Natural killer cell treated with Interleukin-12 subunit alpha and Interleukin-12 subunit beta and Interleukin-15 and Interleukin-18, amount 100 ng/mL, for 72 hours (primary cell): ENCODE measurements at regions not wholly inside any gene's neighbourhood (a gene's known extent, or its start where the extent isn't known, plus 50 kb on each side); places are given as distances from the start of the nearest gene placed in this dataset.

Source experiments
- ATAC-seq, 2 donors: fragments of 150-1000 bp; cut with Tn5 transposase in 1 of 2; sonication (Bioruptor Pico), chemical (Tn5 transposase) in 1 of 2; 2 replicates each; pipeline ENCODE4 v1.10.0; 2021
- DNase-seq: peaks from one replicate; pipeline ENCODE4 v3.0.0; 2022; ENCODE audit warnings: low spot score
- H3K27ac Mint-ChIP-seq, 2 donors: 1 replicate in 1 of 2; 2 replicates in 1 of 2; pipeline ENCODE4 v1.8.0; 2022; ENCODE audit warnings: mixed read lengths in 2 of 2, mild to moderate bottlenecking in 1 of 2, moderate library complexity in 1 of 2
- H3K27me3 Mint-ChIP-seq, 2 donors: 1 replicate in 1 of 2; 2 replicates in 1 of 2; pipeline ENCODE4 v1.8.0; 2022; ENCODE audit warnings: mixed read lengths in 2 of 2
- H3K36me3 Mint-ChIP-seq: one replicate; pipeline ENCODE4 v1.8.0; 2022; ENCODE audit warnings: mixed read lengths
- H3K4me1 Mint-ChIP-seq, 2 donors: 1 replicate in 1 of 2; 2 replicates in 1 of 2; pipeline ENCODE4 v1.8.0; 2022; ENCODE audit warnings: low read depth in 2 of 2, mixed read lengths in 2 of 2, mild to moderate bottlenecking in 1 of 2
- H3K4me3 Mint-ChIP-seq: one replicate; pipeline ENCODE4 v1.8.0; 2022; ENCODE audit warnings: mixed read lengths
- H3K9me3 Mint-ChIP-seq: 2 replicates; pipeline ENCODE4 v1.8.0; 2022; ENCODE audit warnings: mixed read lengths

- no peaks in the 10 kb centered on the region for H3K9me3 Mint-ChIP-seq
- H3K4me1 Mint-ChIP-seq: no peaks in the 10 kb centered on the region
- H3K36me3 Mint-ChIP-seq: no peaks in the 10 kb centered on the region
- H3K27me3 Mint-ChIP-seq: no peaks in the 10 kb centered on the region
- ATAC-seq (no peak), DNase-seq (no peak)
- no peak overlapping the region for H3K4me3 Mint-ChIP-seq
- no peak overlapping the region for H3K27ac Mint-ChIP-seq
These were observed 517.1 kb upstream of the RAB6C start for GRCh38 chr2:129462349-129462748.

- Mint-ChIP-seq H3K4me3 (no peak overlapping the region), H3K27me3 (no peaks in the 10 kb centered on the region), H3K9me3 (no peaks in the 10 kb centered on the region), H3K36me3 (no peaks in the 10 kb centered on the region), H3K4me1 (no peaks in the 10 kb centered on the region), H3K27ac (no peak overlapping the region)
- ATAC-seq (no peak), DNase-seq (no peak)
These were observed 516.5 kb upstream of the RAB6C start for GRCh38 chr2:129462967-129463366.

GRCh38 chr2:129464036-129464435 is 515.4 kb upstream of the RAB6C start:
- no peaks in the 10 kb centered on the region for H3K4me1 Mint-ChIP-seq
- ATAC-seq (no peak), DNase-seq (no peak)
- H3K4me3 Mint-ChIP-seq: no peak overlapping the region
- no peaks in the 10 kb centered on the region for H3K27me3 Mint-ChIP-seq
- no peak overlapping the region for H3K27ac Mint-ChIP-seq
- H3K36me3 Mint-ChIP-seq: no peaks in the 10 kb centered on the region
- no peaks in the 10 kb centered on the region for H3K9me3 Mint-ChIP-seq

GRCh38 chr2:129464631-129465030 is 514.8 kb upstream of the RAB6C start:
- Mint-ChIP-seq H3K4me1 (no peaks in the 10 kb centered on the region), H3K36me3 (no peaks in the 10 kb centered on the region), H3K27ac (no peak overlapping the region), H3K4me3 (no peak overlapping the region), H3K27me3 (no peaks in the 10 kb centered on the region), H3K9me3 (no peaks in the 10 kb centered on the region)
- ATAC-seq (no peak), DNase-seq (no peak)

GRCh38 chr2:129465045-129465444 is 514.4 kb upstream of the RAB6C start:
- Mint-ChIP-seq H3K36me3 (no peaks in the 10 kb centered on the region), H3K27ac (no peak overlapping the region), H3K4me3 (no peak overlapping the region), H3K27me3 (no peaks in the 10 kb centered on the region), H3K4me1 (no peaks in the 10 kb centered on the region), H3K9me3 (no peaks in the 10 kb centered on the region)
- ATAC-seq (no peak), DNase-seq (no peak)

GRCh38 chr2:129466389-129466788 is 513.1 kb upstream of the RAB6C start:
- Mint-ChIP-seq H3K9me3 (no peaks in the 10 kb centered on the region), H3K4me1 (no peaks in the 10 kb centered on the region), H3K27ac (no peak overlapping the region), H3K27me3 (no peaks in the 10 kb centered on the region), H3K36me3 (no peaks in the 10 kb centered on the region), H3K4me3 (no peak overlapping the region)
- DNase-seq (no peak), ATAC-seq (no peak)

GRCh38 chr2:129467012-129467779 is 512.3 kb upstream of the RAB6C start:
- Mint-ChIP-seq H3K9me3 (no peaks in the 10 kb centered on the region), H3K27me3 (no peaks in the 10 kb centered on the region), H3K36me3 (no peaks in the 10 kb centered on the region), H3K4me1 (no peaks in the 10 kb centered on the region), H3K27ac (no peak overlapping the region), H3K4me3 (no peak overlapping the region)
- DNase-seq (no peak), ATAC-seq (no peak)

- Mint-ChIP-seq H3K36me3 (no peaks in the 10 kb centered on the region), H3K27me3 (no peaks in the 10 kb centered on the region), H3K9me3 (no peaks in the 10 kb centered on the region), H3K4me3 (no peak overlapping the region), H3K4me1 (no peaks in the 10 kb centered on the region), H3K27ac (no peak overlapping the region)
- DNase-seq: no peak
- no peak for ATAC-seq
These were observed 511.5 kb upstream of the RAB6C start for GRCh38 chr2:129467941-129468340.

- no peak overlapping the region for H3K4me3 Mint-ChIP-seq
- H3K4me1 Mint-ChIP-seq: no peaks in the 10 kb centered on the region
- H3K36me3 Mint-ChIP-seq: no peaks in the 10 kb centered on the region
- no peaks in the 10 kb centered on the region for H3K27me3 Mint-ChIP-seq
- H3K9me3 Mint-ChIP-seq: no peaks in the 10 kb centered on the region
- no peak overlapping the region for H3K27ac Mint-ChIP-seq
- ATAC-seq: no peak
- no peak for DNase-seq
These were observed 510.6 kb upstream of the RAB6C start for GRCh38 chr2:129468879-129469278.

GRCh38 chr2:129469389-129469788 is 510.1 kb upstream of the RAB6C start:
- no peak overlapping the region for H3K4me3 Mint-ChIP-seq
- no peaks in the 10 kb centered on the region for H3K4me1 Mint-ChIP-seq
- no peak for DNase-seq
- peak in 1 of 2 donors; percentile 15 for ATAC-seq
- no peaks in the 10 kb centered on the region for H3K9me3 Mint-ChIP-seq
- no peaks in the 10 kb centered on the region for H3K36me3 Mint-ChIP-seq
- no peaks in the 10 kb centered on the region for H3K27me3 Mint-ChIP-seq
- no peak overlapping the region for H3K27ac Mint-ChIP-seq

- Mint-ChIP-seq H3K4me3 (no peak overlapping the region), H3K9me3 (no peaks in the 10 kb centered on the region), H3K27me3 (no peaks in the 10 kb centered on the region), H3K4me1 (no peaks in the 10 kb centered on the region), H3K36me3 (no peaks in the 10 kb centered on the region), H3K27ac (no peak overlapping the region)
- ATAC-seq (no peak), DNase-seq (no peak)
These were observed 509.6 kb upstream of the RAB6C start for GRCh38 chr2:129469871-129470270.

- DNase-seq: no peak
- ATAC-seq: no peak
- Mint-ChIP-seq H3K4me3 (no peak overlapping the region), H3K27ac (no peak overlapping the region), H3K4me1 (no peaks in the 10 kb centered on the region), H3K9me3 (peaks cover 4% of the 10 kb centered on the region), H3K36me3 (no peaks in the 10 kb centered on the region), H3K27me3 (no peaks in the 10 kb centered on the region)
These were observed 500.5 kb upstream of the RAB6C start for GRCh38 chr2:129478902-129479517.

GRCh38 chr2:129479892-129480291 is 499.6 kb upstream of the RAB6C start:
- H3K9me3 Mint-ChIP-seq: peaks cover 4% of the 10 kb centered on the region
- H3K27me3 Mint-ChIP-seq: no peaks in the 10 kb centered on the region
- DNase-seq: no peak
- ATAC-seq: no peak
- H3K4me3 Mint-ChIP-seq: no peak overlapping the region
- H3K27ac Mint-ChIP-seq: no peak overlapping the region
- no peaks in the 10 kb centered on the region for H3K4me1 Mint-ChIP-seq
- no peaks in the 10 kb centered on the region for H3K36me3 Mint-ChIP-seq

GRCh38 chr2:129480790-129481189 is 498.7 kb upstream of the RAB6C start:
- no peaks in the 10 kb centered on the region for H3K9me3 Mint-ChIP-seq
- H3K4me3 Mint-ChIP-seq: no peak overlapping the region
- no peaks in the 10 kb centered on the region for H3K27me3 Mint-ChIP-seq
- no peak overlapping the region for H3K27ac Mint-ChIP-seq
- H3K36me3 Mint-ChIP-seq: no peaks in the 10 kb centered on the region
- H3K4me1 Mint-ChIP-seq: no peaks in the 10 kb centered on the region
- ATAC-seq (no peak), DNase-seq (no peak)
